Muscle of arm (tissue), 1 donor: ENCODE measurements at regions not wholly inside any gene's neighbourhood (a gene's known extent, or its start where the extent isn't known, plus 50 kb on each side); places are given as distances from the start of the nearest gene placed in this dataset.
A peak's percentile ranks its signal among the peaks of the same experiment; 100 is the strongest.
"Not testable (repeated sequence)": the region's sequence is repeated elsewhere in the genome, so short reads cannot be mapped to it uniquely, and the experiment has no call there.

ENCODE experiments used
- DNase-seq: peaks from one replicate; pipeline ENCODE4 v3.0.0-alpha.2; 2013

DNA sequence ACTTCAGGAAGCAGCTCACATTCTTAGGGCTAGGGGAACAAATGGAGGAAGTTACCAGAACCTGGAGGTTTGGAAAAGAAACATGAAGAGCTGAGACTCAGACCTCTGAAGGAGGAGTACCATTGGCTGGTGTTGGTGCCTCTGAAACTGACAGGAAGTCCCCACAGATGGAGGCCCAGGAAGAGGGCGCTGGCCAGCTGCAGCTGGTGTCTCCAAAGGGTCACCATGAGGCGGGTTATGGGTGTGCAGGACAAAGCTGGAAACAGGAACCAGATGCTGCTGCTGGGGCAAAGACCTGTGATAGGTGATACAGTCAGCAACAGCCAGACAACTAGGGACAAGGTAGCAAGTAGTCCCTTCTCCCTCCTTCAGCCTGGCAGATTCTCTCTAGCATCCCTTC is 136.5 kb upstream of the SERPINE2 start:
- DNase-seq, result no peak

DNA sequence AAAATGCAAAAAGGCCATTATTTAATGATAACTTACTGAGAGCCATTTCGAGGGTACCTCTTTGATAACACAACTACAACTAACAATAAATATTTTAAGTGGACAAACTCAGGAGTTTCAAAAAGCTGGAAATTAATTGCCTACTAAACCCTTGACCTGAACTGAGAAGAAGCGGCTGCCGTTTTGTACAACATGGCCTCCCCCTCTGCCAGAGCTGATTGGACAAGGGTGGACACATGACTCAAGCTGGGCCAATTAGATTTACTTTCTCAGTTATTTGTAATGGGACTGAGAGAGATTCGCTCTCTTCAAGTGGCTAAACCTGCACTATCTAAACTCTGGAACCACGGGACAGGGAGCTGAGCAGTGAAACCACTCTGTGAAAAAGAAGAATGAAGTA is 135.9 kb upstream of the SERPINE2 start:
- no peak for DNase-seq

DNA sequence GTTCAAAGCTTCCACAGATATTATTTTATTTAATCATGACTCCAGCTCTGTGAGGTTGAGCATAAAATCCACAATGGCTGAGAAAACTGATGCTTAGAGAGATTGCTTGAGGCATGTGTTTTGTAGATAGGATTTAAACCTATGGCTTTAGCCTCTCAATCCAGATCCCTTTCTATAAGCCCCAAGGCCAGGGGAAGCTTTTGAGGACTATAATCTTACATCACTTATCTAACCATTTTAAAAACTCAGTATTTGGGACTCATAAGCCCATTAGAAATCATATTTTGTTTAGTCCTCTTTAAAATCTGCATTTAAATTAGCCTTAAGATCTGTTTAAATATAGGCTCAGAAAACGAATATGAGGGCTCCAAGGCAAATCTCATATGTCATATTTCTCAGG is 135.4 kb upstream of the SERPINE2 start:
- DNase-seq, result no peak

DNA sequence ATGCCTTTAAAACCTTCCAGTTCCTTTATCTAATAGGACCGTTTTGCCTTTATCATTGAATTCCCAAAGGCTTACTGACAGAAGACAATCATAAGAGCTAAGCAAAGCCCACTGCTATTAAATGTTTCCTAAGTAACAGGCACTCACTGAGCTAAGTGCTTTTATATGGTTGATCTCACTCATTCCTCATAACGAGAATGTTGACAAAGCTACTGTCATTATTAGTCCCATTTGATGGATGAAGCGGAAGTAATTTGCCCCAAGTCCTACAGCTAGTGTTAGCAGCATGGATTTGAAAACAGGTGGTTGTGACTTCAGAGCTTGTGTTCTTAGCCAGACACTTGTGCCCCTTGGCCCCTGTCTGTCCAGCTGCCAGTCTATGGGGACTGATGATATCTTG is 134.8 kb upstream of the SERPINE2 start:
- DNase-seq, result no peak

DNA sequence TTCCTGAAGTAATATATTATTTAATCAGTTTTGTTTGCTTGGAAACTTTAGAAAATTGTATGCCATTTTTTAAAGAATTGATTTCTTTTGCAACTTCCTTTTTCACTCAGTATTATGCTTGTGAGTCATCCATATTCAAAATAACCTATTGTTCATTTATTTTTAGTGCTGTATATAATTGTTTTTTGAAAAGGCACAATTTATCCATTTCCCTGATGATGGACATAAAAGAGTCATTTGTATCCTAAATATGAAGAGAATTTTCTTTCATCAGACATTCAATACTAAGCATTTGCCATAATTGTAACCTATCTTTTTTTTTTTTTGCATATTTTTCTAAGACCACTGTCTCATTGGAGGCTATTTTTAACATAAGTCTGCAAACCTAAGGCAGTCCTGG is 134.1 kb upstream of the SERPINE2 start:
- DNase-seq, result no peak

DNA sequence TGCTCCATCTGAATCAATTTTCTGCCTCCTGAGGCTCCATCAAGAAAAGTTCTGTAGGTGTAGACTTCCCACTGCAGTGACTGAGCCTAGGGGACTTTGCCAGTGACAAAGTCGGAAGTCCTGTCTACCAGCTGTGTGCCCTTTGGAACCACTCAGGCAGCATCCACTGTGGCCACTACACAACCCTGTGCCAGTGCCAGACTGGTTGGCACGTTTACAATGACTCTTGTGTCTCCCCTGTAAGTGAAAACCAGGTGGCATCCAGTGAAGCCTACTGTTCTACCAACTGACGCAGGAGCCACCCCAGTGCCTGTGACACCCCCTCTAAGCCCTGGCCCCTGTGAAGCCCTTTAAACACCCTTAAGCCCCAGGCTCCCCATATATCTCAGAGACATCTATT is 132.1 kb upstream of the SERPINE2 start:
- DNase-seq, result no peak

DNA sequence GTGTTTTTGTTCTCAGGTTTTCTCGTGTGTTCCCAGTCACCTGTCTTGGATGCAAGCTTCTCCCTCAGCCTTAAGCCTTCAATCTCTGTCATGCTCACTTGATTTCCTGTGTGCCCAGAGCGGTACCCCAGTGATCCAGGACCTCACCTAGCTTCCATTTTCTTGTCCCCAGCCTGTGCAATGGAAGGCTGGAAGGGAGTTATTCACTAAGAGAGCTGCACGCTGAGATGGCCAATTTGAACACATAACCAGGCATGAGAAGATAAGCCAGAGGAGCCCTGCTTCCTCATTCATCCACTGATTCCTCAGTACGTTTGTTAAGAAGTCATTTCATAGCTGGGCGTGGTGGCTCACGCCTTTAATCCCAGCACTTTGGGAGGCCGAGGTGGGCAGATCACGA is 130.8 kb upstream of the SERPINE2 start:
- DNase-seq, result no peak

DNA sequence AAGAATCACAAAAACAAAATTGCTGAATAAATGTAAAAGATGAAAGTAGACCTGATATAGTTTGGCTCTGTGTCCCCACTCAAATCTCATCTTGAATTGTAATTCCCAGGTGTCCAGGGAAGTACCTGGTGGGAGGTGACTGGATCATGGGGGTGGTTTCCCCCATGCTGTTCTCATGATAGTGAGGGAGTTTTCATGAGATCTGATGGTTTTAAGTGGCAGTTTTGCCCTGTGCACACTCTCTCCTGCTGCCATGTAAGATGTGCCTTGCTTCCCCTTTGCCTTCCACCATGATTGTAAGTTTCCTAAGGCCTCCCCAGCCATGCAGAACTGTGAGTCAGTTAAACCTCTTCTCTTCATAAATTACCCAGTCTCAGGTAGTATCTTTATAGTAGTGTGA is 128.7 kb upstream of the SERPINE2 start:
- not testable (repeated sequence) for DNase-seq

DNA sequence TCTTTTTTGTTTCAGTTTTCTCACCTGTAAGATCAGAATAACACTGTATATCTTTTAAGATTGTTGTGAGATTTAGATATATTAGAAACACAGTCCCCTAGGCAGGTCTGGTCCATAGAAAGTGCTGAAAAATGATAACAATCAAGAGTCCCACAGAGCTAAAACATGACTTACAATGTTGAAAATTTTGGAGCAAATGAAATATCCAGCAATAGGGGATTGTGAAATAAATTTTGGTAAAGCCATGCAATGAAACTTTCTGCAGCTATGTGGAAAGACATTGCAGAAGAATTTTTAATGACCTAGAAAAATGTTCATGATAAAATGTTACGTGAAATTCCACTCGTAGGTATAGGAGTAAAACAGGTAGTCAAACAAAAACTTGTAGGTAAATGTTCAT is 127.6 kb upstream of the SERPINE2 start:
- DNase-seq, result no peak

DNA sequence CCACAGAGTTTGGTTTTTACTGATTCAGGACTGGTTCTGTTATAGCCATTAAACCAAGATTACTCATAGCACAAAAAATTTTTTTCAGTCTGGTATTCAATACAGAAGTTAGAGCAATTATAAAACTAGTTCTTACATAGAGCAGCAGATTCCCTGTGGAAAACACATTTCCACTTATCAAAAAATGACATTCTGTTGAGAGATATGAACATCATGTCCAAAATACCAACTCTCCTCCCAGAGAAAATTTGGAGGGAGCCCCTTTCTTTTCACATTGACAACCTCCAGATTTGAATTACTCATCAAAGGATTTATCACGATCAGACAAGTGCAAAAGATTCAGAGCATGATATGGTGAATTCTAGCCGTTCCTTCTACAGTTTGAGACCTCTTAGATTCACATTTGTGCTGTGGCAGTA is 126.8 kb upstream of the SERPINE2 start:
- DNase-seq, result no peak

DNA sequence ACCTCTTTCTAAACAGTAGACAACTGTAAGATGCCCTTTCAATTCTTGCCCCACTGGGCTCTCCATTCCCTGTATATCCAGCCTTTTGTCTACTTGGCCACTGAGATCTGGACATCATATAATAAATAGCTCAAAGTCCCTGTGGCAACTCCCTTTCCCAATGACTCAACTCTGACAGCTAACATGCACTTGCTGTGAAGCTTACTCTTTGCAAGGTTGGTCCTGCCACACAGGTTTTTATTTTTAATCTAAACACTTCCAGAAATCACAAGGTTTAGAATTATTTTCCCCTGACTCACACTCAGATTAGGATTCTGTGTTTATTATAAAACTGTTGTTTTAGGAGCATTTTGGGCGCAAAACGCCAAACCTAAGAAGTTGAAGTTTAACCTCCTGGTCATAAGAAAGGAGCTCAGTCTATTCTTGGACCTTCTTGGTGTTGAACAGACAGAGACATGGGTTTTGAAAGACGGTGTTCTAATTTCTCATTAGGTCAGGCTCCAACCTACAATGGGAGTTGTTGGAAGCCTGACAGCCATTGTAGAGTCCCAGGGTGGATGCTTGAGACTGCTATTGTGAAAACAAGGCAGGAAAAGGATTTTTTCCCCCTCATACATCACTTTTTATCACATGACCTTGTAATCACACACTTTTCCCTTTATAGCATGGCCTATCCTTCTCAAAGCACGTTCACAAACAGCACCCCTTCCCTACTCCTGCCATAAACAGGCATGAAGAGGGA is 124.7 kb upstream of the SERPINE2 start:
- no peak for DNase-seq

DNA sequence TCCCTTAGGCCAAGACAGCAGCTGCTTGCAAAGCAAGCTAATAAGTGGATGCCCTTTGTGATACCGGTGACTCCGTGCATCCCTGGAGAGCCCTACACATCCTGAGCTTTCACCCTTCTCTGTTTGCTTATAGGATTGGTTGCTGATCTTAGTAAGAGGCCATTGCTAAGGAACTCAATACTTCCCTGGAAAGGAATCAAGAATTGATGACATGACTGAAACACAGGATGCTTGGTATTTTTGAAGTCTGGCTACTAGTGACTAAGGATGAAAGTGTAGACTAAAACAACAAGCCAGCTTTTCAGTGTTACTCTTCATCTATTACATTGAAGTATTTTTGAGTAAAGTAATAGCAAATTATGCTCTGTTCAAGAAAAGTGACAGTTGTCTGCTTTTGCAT is 123.0 kb upstream of the SERPINE2 start:
- no peak for DNase-seq

DNA sequence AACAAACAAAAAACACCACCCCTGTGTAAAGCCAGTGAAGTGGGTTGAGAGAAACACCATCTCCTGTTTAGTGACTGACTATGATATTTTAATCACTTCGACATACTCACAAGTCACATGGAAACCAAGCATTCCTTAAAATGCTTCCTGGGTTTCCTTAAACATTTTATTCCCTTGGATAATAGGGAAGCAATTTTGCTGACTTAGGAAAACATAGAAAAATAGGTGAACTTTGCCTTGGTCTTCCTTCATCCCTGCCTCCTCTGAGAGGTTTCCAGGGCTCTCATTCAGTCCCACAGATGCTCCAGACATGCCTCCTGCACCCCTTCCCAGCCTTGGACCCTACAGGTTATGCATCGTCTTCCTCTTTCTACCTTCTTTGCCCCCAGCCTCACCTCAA is 122.6 kb upstream of the SERPINE2 start:
- DNase-seq, result no peak

DNA sequence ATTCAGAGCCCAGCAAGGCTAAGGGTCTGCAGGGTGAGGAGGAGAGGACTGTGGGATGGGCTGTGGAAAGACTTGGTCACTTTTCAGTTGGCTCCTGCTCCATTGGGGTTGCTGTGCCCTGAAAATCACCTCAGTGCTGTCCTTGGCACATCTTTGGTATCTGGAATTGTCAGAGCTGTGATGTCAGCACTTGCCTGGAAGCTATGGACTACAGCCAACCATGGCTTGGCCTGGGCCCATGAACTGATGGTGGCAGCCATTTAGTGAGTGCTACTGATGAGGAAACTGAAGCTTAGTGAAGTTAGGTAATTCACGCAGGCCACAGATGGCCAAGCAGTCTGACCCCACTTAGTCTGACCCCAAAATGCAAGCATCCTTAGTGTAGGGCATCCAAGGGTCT is 121.8 kb upstream of the SERPINE2 start:
- no peak for DNase-seq

DNA sequence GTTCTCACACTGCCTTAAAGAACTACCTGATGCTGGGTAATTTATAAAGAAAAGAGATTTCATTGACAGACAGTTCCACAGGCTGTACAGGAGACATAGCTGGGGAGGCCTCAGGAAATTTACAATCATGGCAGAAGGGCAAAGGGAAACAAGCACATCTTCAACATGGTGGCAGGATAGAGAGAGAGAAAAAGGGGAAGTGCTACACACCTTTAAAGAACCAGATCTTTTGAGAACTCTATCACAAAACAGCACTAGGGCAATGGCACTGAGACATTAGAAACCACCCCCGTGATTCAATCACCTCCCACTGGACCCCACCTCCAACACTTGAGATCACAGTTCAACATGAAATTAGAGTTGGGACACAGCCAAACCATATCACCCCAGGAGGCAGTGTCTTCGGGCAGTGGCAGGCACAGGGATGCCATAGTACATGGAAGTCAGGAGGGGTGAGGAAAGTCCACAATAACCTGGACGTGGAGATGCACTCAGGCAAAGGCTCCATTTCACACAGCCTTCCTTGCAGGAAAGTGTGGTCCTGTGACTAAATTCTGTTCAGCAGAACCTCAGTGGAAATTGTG is 120.4 kb upstream of the SERPINE2 start:
- no peak for DNase-seq

DNA sequence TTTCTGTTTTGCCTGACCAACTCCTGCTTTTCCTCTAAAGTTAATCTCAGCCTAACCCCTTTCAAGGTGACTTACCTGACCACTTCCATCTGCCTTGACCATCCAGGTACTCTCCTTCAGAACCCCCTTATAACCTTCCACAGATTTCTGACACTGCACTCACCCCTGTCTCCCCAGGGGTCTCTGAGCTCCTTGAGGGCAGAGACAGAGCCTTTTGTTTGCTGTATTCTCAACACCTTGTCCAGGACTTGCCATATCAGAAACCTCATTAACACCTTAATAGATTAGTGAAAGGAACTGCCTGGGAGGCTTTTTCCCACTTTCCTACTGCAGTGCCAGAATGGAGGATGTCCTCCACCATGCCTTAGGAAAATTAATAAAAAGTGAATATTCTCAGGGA is 119.7 kb upstream of the SERPINE2 start:
- no peak for DNase-seq

DNA sequence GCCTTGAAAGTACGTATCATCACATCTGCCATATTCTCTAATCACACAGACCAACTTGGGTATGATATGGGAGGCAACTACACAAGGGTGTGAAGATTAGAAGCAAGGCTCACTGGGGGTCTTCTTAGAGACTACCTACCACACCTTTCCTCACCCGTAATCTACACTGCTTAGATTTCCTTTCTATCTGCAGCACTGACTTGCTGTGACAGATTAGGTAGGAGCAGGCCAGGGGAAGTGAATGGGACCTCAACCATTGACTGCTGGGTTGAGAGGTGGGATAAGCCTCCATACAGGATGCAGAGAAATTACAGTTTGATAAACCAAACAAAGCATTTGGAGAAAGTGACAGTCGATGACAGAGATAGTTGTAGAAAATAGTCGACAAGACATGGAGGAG is 119.0 kb upstream of the SERPINE2 start:
- DNase-seq, result no peak

DNA sequence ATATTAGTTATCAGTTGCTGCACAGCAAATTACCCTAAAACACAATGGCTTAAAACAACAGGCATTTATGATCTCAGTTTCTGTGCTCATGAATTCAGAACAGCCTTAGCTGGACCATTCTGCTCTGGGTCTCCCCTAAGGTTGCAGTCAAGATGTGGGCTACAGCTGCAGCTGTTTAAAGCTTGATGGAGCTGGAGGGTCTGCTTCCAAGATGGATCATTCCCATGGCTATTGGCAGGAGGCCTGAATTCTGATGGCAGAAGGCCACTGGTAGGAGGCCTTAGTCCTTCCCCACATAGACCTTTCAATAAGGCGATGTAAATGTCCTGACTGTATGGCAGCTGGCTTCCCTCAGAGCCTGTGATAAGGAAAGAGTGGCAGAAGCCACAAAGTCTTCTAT is 118.6 kb upstream of the SERPINE2 start:
- DNase-seq, result peak; percentile 85

DNA sequence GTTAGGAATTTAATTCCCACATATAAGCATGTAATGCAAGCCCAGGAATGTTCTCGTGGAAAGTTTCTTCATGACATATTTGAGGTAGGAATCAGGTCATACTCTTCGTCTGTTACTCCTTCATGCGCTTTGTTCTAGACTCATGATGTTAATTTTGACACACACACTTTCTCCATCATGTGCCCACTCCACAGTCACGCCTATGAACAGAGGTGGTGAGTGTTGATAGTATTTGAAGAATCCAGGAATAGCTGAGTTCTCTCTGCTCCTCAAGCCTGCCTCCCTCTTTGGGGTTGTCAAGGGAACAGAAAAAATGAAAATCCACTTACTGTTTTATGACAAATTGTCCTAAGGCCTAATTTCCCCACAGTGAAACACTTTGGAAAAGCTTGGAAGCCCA is 117.3 kb upstream of the SERPINE2 start:
- no peak for DNase-seq

DNA sequence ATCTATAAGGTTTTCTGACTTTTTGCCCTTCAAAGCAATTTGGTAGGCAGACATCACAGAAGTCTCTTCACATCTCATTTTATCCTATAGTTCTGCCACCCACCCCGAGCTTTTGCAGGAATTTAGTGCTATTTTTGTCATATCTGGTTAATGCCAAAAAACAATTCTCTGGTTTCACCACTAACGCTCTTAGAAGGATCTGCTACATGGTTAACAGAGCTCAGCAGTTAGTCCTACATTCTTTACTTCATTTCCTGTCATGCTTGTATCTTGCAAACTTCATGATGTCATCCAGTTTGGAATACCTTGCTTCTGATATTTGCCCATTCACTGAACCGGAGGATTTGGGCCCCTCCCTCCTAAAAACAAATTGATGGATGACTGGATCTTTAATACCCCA is 116.8 kb upstream of the SERPINE2 start:
- no peak for DNase-seq

DNA sequence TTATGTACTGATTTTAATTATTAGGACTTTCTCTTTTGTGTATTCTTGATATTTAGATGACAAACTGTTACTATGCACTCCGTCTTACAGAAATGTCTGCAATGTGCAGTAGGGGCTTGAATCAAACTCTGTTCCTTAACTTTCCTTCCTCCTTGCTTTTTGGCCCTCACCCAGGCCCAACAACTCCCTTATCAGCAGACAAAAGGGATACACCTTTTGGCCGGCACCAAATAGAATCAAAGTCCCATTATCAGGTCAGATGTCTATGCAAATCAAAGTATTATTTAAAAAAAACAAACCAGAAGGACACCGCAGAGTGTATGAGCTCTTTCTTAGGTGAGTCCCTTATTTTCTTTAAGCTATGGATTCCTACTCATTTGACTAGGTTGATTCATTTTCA is 116.3 kb upstream of the SERPINE2 start:
- no peak for DNase-seq

DNA sequence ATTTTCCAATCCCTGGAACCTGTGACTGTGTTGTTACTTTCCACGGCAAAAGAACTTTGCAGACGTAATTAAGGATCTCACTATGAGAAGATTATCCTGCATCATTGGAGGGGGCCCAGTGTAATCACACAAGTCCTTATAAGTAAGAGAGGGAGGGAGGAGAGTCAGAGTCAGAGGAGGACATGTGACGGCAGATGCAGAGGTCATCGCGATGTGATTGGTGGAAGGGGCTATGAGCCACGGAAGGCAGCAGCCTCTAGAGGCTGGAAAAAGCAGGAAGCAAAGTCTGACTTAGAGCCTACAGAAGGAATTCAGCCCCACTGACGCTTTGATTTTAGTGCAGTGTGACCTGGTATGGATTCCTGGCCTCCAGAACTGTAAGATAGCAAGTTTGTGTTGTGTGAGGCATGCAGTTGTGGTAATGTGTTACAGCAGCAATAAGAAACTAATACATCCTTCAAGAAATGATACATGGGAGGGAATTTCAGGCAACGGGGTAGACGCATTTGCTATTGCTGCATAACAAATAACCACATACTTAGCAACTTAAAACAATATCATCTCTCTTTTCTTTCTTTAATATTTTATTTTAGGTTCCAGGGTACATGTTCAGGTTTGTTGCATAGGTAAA is 112.7 kb upstream of the SERPINE2 start:
- no peak for DNase-seq

DNA sequence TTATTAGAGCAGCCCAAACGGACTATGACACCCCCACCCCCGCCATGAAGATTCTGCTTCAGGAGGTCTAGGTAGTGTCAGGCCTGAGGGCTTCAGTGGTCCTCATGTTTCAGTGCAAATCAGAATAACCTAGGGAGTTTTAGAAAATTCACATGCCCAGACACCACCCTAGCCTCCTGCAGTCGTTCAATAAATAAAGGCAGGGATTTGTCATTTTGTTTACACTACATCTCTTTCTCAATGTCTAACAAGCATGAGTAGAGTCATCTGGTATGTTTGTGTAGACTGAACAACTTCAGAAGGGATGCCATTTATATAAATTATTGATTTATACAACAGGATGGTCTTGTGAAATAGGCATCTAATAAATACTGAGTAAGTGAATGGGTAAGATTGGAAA is 112.1 kb upstream of the SERPINE2 start:
- DNase-seq, result no peak

DNA sequence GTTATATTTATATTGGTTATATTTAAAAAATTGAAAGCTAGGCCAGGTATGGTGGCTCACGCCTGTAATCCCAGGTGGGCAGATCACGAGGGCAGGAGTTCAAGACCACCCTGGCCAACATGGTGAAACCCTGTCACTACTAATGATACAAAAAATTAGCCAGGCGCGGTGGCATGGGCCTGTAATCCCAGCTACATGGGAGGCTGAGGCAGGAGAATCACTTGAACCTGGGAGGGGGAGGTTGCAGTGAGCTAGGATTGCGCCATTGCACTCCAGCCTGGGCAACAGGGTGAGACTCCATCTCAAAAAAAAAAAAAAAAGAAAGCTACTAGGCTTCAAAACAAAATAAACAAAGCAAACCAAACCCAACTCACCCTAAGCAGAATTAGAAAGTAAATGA is 109.0 kb upstream of the SERPINE2 start:
- not testable (repeated sequence) for DNase-seq
